K562 (cell line): ENCODE measurements at regions not wholly inside any gene's neighbourhood (a gene's known extent, or its start where the extent isn't known, plus 50 kb on each side); places are given as distances from the start of the nearest gene placed in this dataset.

Experiments
- ATAC-seq: fragments of 200-7000 bp; cut with Tn5 transposase; 3 replicates; pipeline ENCODE4 v1.9.1; 2020; ENCODE audit warnings: moderate library complexity
- BruUV-seq: library from RNA; stranded (reverse); fragments of 400-500 nt; replicated peaks from 2 replicates; lab custom pipeline; 2021; lab: Mats Ljungman, UMichigan
- CTCF ChIA-PET: fragments of 300-600 bp; formaldehyde crosslinking; extraction: SDS; loops from one replicate; lab custom pipeline; 2021; ENCODE audit warnings: low intra/inter-chr PET ratio; lab: Yijun Ruan, JAX
- POLR2A ChIA-PET: fragments of 300-600, 350-650 bp; sonication (Branson Sonifier 250); formaldehyde crosslinking; extraction: SDS; loops from one replicate; lab custom pipeline; 2021; ENCODE audit warnings: antibody characterized with exemption, inconsistent platforms; lab: Yijun Ruan, JAX
- DNase-seq, 4 experiments: peaks; one replicate each; pipeline versions ENCODE4 v3.0.0 to v3.0.0-alpha.2; 2011 to 2018; ENCODE audit warnings: low spot score in 3 of 4, mixed read lengths in 3 of 4; ENCODE audit errors: extremely low read depth in 1 of 4
- FAIRE-seq: peaks from 2 replicates; lab custom pipeline; 2011; peaks lifted over from hg19 to GRCh38; lab: Jason Lieb, UNC
- H2AFZ ChIP-seq: 2 replicates; pipeline ENCODE4 v1.6.0; 2011; ENCODE audit warnings: low read depth, low read length, control low read depth, inconsistent platforms
- H3K27ac ChIP-seq: fragments of 200-600 bp; 3 replicates; pipeline ENCODE4 v1.8.0; 2011; ENCODE audit warnings: low read depth, mild to moderate bottlenecking, control low read depth, inconsistent platforms, low read length, moderate library complexity, mixed read lengths; ENCODE audit errors: extremely low read depth
- H3K27me3 ChIP-seq, 2 experiments: fragments of 300-600 bp in 1 of 2; 2 replicates in 1 of 2; 3 replicates in 1 of 2; pipeline versions ENCODE4 v1.6.0 to v1.8.0; 2011; ENCODE audit warnings: inconsistent platforms in 2 of 2, low read length in 2 of 2, mild to moderate bottlenecking in 1 of 2, mixed read lengths in 1 of 2, moderate library complexity in 1 of 2; ENCODE audit not compliant: control insufficient read depth in 2 of 2, insufficient read depth in 2 of 2
- H3K36me3 ChIP-seq: fragments of 300-600 bp; 3 replicates; pipeline ENCODE4 v1.8.0; 2011; ENCODE audit warnings: mild to moderate bottlenecking, low read length, inconsistent platforms; ENCODE audit not compliant: control insufficient read depth, insufficient read depth
- H3K4me1 ChIP-seq, 2 experiments: fragments of 200-600 bp in 1 of 2; replicated peaks in 1 of 2; 2 replicates in 1 of 2; 3 replicates in 1 of 2; pipeline versions ENCODE4 v1.5.1 to v1.8.0; 2011; ENCODE audit warnings: inconsistent platforms in 2 of 2, low read length in 2 of 2, mild to moderate bottlenecking in 1 of 2, mixed read lengths in 1 of 2, moderate library complexity in 1 of 2; ENCODE audit not compliant: control insufficient read depth in 2 of 2, insufficient read depth in 2 of 2
- H3K4me2 ChIP-seq: 2 replicates; pipeline ENCODE4 v1.6.1; 2011; ENCODE audit warnings: low read length, control low read depth, inconsistent platforms, mixed read lengths; ENCODE audit not compliant: insufficient read depth
- H3K4me3 ChIP-seq: fragments of 200-600 bp; sonication (generic), shearing (Covaris generic); 2 replicates; pipeline ENCODE4 v1.5.1; 2016; ENCODE audit warnings: control low read depth, inconsistent platforms
- H3K79me2 ChIP-seq: fragments of 200-600 bp; 3 replicates; pipeline ENCODE4 v1.8.0; 2011; ENCODE audit warnings: low read length, inconsistent platforms; ENCODE audit not compliant: control insufficient read depth, insufficient read depth
- H3K9ac ChIP-seq, 2 experiments: 2 replicates each; pipeline versions ENCODE4 v1.6.0 to v1.6.1; 2011; ENCODE audit warnings: low read depth in 2 of 2, low read length in 2 of 2, control low read depth in 1 of 2, inconsistent platforms in 1 of 2, mild to moderate bottlenecking in 1 of 2, mixed read lengths in 1 of 2; ENCODE audit not compliant: insufficient read depth in 1 of 2
- H3K9me1 ChIP-seq: one replicate; pipeline ENCODE4 v1.6.0; 2011; ENCODE audit warnings: inconsistent platforms, mild to moderate bottlenecking, low read length, moderate library complexity; ENCODE audit not compliant: control insufficient read depth, insufficient read depth
- H3K9me3 ChIP-seq: replicated peaks from 2 replicates; pipeline ENCODE4 v1.5.1; 2011; ENCODE audit warnings: low read depth, low read length, inconsistent platforms; ENCODE audit not compliant: control insufficient read depth, insufficient read depth
- H4K20me1 ChIP-seq: replicated peaks from 2 replicates; pipeline ENCODE4 v1.6.1; 2011; ENCODE audit warnings: low read length, inconsistent platforms, mixed read lengths; ENCODE audit not compliant: control insufficient read depth, insufficient read depth
- BMI1 ChIP-seq: fragments of 150-350 bp; IDR thresholded peaks from 2 replicates; pipeline ENCODE4 v1.6.1; 2014; ENCODE audit warnings: low read length
- CEBPG ChIP-seq, 3 experiments: fragments of 200-800 bp in 1 of 3; sonication (Bioruptor generic) in 1 of 3; sonication (generic) in 1 of 3; formaldehyde crosslinking in 1 of 3; IDR thresholded peaks in 2 of 3; conservative IDR thresholded peaks in 1 of 3; 2 replicates each; pipeline versions ENCODE4 v1.6.1 to v1.8.0; 2016 to 2022; ENCODE audit warnings: missing compliant biosample characterization in 2 of 3, missing genetic modification characterization in 2 of 3, mild to moderate bottlenecking in 1 of 3, missing genetic modification reagents in 1 of 3
- HEY1 ChIP-seq: fragments of 250-450 bp; sonication (Bioruptor Pico); IDR thresholded peaks from 2 replicates; pipeline ENCODE4 v1.5.0; 2020; ENCODE audit warnings: mild to moderate bottlenecking, moderate library complexity, borderline replicate concordance
- NCOA1 ChIP-seq: fragments of 450-650 bp; IDR thresholded peaks from 2 replicates; pipeline ENCODE4 v1.6.1; 2016; ENCODE audit warnings: low read depth
- XRCC4 ChIP-seq: IDR thresholded peaks from one replicate; pipeline ENCODE4 v1.6.1; 2011; ENCODE audit not compliant: insufficient read depth, insufficient read length; ENCODE audit errors: extremely low read depth
- ZNF583 ChIP-seq: fragments of 250-450 bp; sonication (Bioruptor Pico); IDR thresholded peaks from 2 replicates; pipeline ENCODE4 v1.4.0; 2020
- WGBS: fragments of 100-300 bp; shearing (Covaris generic); methylation state at CpG from one replicate; pipeline ENCODE4 v1.1.6; 2016; ENCODE audit warnings: low coverage, mixed read lengths; ENCODE audit not compliant: insufficient coverage; ENCODE audit errors: missing lambda C conversion rate; 5-methylcytosine and 5-hydroxymethylcytosine counted together
- in situ Hi-C: fragments of 300-500 bp; cut with MboI; formaldehyde crosslinking; loops from 4 replicates; pipeline ENCODE4 v1.15.0; 2018; ENCODE audit warnings: inconsistent platforms, mixed read lengths
- intact Hi-C: fragments of 100-400 bp; cut with micrococcal nuclease; formaldehyde crosslinking; loops from 2 replicates; pipeline ENCODE4 v1.14.2; 2022

DNA sequence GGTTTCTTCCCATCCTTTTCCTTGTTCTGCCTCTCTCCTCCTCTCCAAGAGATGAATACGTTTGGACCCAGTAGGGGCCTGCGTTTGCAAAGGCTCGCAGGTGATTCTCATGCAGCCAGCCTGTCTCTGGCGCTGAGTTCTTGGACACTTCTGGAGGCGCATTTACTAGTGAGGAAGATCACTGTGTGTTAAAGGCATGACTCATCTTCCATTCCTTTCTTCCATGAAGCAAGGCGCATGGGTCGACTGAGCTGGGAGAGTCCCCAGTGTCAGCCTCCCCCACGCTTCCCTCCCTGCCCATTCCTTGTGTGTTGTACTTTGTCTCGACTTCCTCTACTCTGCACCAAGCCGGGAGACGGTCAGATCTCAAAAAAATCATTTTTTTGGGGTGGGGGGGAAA lies 159.9 kb upstream of the EEF2KMT start:
- Histone ChIP-seq H3K27me3 (no peaks in the 10 kb centered on the region), H3K9me1 (no peaks in the 10 kb centered on the region), H3K79me2 (no peaks in the 10 kb centered on the region), H3K4me2 (no peak overlapping the region), H3K4me1 (no peaks in the 10 kb centered on the region), H3K4me3 (no peak overlapping the region), H4K20me1 (no peaks in the 10 kb centered on the region), H3K27ac (no peak overlapping the region), H3K36me3 (no peaks in the 10 kb centered on the region), H3K9me3 (no peaks in the 10 kb centered on the region), H3K9ac (no peak overlapping the region), H2AFZ (no peak overlapping the region)
- in situ Hi-C loops, result no loop called here
- TF ChIP-seq XRCC4 (no peak), ZNF583 (CRISPR knock-in tag) (no peak)
- POLR2A ChIA-PET, result no interaction called here
- CTCF ChIA-PET, result no interaction called here
- intact Hi-C loops, result no loop called here
- no peak for FAIRE-seq
- ATAC-seq, result no peak
- no peak for DNase-seq
- 0% methylated on average over 11 of the region's 11 CpGs for WGBS
- BruUV-seq, result no TSS peak

GRCh38 chr16:5252791-5253190 lies 155.2 kb upstream of the EEF2KMT start:
- POLR2A ChIA-PET, result interaction anchor here (1.6 kb wide), 1 partner anchor 13 kb away, joined by 4 read pairs; no protein-coding TSS in a partner anchor
- Histone ChIP-seq H3K27ac (no peak overlapping the region), H3K9me1 (no peaks in the 10 kb centered on the region), H3K4me2 (no peak overlapping the region), H3K27me3 (no peaks in the 10 kb centered on the region), H2AFZ (no peak overlapping the region), H4K20me1 (no peaks in the 10 kb centered on the region), H3K9me3 (no peaks in the 10 kb centered on the region), H3K4me3 (no peak overlapping the region), H3K9ac (no peak overlapping the region), H3K36me3 (no peaks in the 10 kb centered on the region), H3K4me1 (no peaks in the 10 kb centered on the region), H3K79me2 (no peaks in the 10 kb centered on the region)
- no peak for TF ChIP-seq NCOA1
- no peak for TF ChIP-seq BMI1
- TF ChIP-seq CEBPG (CRISPR knock-in tag; IDR thresholded peaks at IDR 0.05), result no peak
- no peak for TF ChIP-seq CEBPG (tag; conservative IDR thresholded peaks at IDR 0.05 in 1 of 2, IDR thresholded peaks at IDR 0.05 in 1 of 2)
- no peak for TF ChIP-seq HEY1 (CRISPR knock-in tag)
- CTCF ChIA-PET, result no interaction called here
- DNase-seq (no peak), FAIRE-seq (no peak), ATAC-seq (no peak)
- in situ Hi-C loops, result no loop called here
- intact Hi-C loops, result no loop called here
- 0% methylated on average over 7 of the region's 7 CpGs for WGBS
- BruUV-seq, result no TSS peak
